SKM-1 (cell line): ENCODE measurements at regions not wholly inside any gene's neighbourhood (a gene's known extent, or its start where the extent isn't known, plus 50 kb on each side); places are given as distances from the start of the nearest gene placed in this dataset.
"Not testable (repeated sequence)": the region's sequence is repeated elsewhere in the genome, so short reads cannot be mapped to it uniquely, and the experiment has no call there.

Experiments
- DNase-seq: peaks from one replicate; lab custom pipeline; 2025; ENCODE audit not compliant: unreplicated experiment; lab: John Stamatoyannopoulos, UW

GRCh38 chr7:3135626-3136025, 92.0 kb upstream of the CARD11 start:
- no peak for DNase-seq

- DNase-seq, result no peak
These were observed 94.5 kb upstream of the CARD11 start for GRCh38 chr7:3138206-3138605.

- DNase-seq, result no peak
These were observed 95.3 kb upstream of the CARD11 start for GRCh38 chr7:3138997-3139396.

GRCh38 chr7:3140834-3141233, 97.2 kb upstream of the CARD11 start:
- DNase-seq, result no peak

- DNase-seq, result no peak
These were observed 97.7 kb upstream of the CARD11 start for GRCh38 chr7:3141326-3141725.

- DNase-seq, result no peak
These were observed 100.5 kb upstream of the CARD11 start for GRCh38 chr7:3143869-3144775.

- not testable (repeated sequence) for DNase-seq
These were observed 101.1 kb upstream of the CARD11 start for GRCh38 chr7:3144776-3145125.

GRCh38 chr7:3146571-3147226, 103.0 kb upstream of the CARD11 start:
- no peak for DNase-seq

- DNase-seq, result not testable (repeated sequence)
These were observed 104.8 kb upstream of the CARD11 start for GRCh38 chr7:3148471-3148870.

GRCh38 chr7:3149231-3149995, 105.7 kb upstream of the CARD11 start:
- DNase-seq, result no peak

- no peak for DNase-seq
These were observed 106.4 kb upstream of the CARD11 start for GRCh38 chr7:3150027-3150426.

GRCh38 chr7:3151784-3152183, 108.1 kb upstream of the CARD11 start:
- DNase-seq, result no peak

GRCh38 chr7:3152714-3153113, 109.0 kb upstream of the CARD11 start:
- no peak for DNase-seq

GRCh38 chr7:3153118-3153517, 109.5 kb upstream of the CARD11 start:
- DNase-seq, result no peak

- no peak for DNase-seq
These were observed 110.7 kb upstream of the CARD11 start for GRCh38 chr7:3154317-3154716.

GRCh38 chr7:3154881-3155494, 111.3 kb upstream of the CARD11 start:
- peak; percentile 2 for DNase-seq

- no peak for DNase-seq
These were observed 112.8 kb upstream of the CARD11 start for GRCh38 chr7:3156508-3156907.

GRCh38 chr7:3157566-3158287, 114.1 kb upstream of the CARD11 start:
- no peak for DNase-seq

- DNase-seq, result no peak
These were observed 114.7 kb upstream of the CARD11 start for GRCh38 chr7:3158341-3158760.

GRCh38 chr7:3159039-3159438, 115.4 kb upstream of the CARD11 start:
- no peak for DNase-seq

- DNase-seq, result no peak
These were observed 115.8 kb upstream of the CARD11 start for GRCh38 chr7:3159445-3159844.
